ENCODE measurements at regions not wholly inside any gene's neighbourhood (a gene's known extent, or its start where the extent isn't known, plus 50 kb on each side); places are given as distances from the start of the nearest gene placed in this dataset.

GRCh38 chr4:59484944-59485343 is 1715.2 kb upstream of the ADGRL3 start (continued):
- TF ChIP-seq YY1 (IDR thresholded peaks at IDR 0.05; ENCODE audit: low read depth, low read length): no peak

- POLR2A ChIA-PET (ENCODE audit: partially characterized antibody): no interaction called here
- Histone ChIP-seq H3K36me3 (ENCODE audit: control insufficient read depth in 2 of 4, insufficient read depth in 4 of 4, low read length in 3 of 4) (no peaks in the 10 kb centered on the region), H2AK5ac (ENCODE audit: low read depth, low read length) (no peak overlapping the region), H3K18ac (ENCODE audit: extremely low read depth, low read length) (no peak overlapping the region), H4K91ac (replicated peaks; ENCODE audit: insufficient read length, low read length) (no peak overlapping the region), H3K79me2 (ENCODE audit: control insufficient read depth in 1 of 2, insufficient read depth in 2 of 2, low read length in 2 of 2) (no peaks in the 10 kb centered on the region), H4K5ac (ENCODE audit: insufficient read length, low read depth, low read length) (no peak overlapping the region), H3K4me1 (replicated peaks in 1 of 4; ENCODE audit: control insufficient read depth in 3 of 4, insufficient read depth in 4 of 4, low read length in 3 of 4) (no peaks in the 10 kb centered on the region; a peak in 1 of 7 replicates), H3K4ac (replicated peaks; ENCODE audit: insufficient read length, low read depth, low read length) (no peak overlapping the region), H4K8ac (ENCODE audit: extremely low read depth, insufficient read depth, low read length) (no peak overlapping the region), H3K27ac (ENCODE audit: low read depth, low read length) (no peak overlapping the region), H2BK20ac (ENCODE audit: low read length) (no peak overlapping the region), H3K56ac (replicated peaks; ENCODE audit: insufficient read length, low read depth, low read length) (no peak overlapping the region), H2AFZ (ENCODE audit: low read length) (no peak overlapping the region), H2BK5ac (ENCODE audit: low read depth, low read length) (no peak overlapping the region), H3K23ac (ENCODE audit: insufficient read length) (no peak overlapping the region), H2BK12ac (ENCODE audit: low read depth, low read length) (no peak overlapping the region), H3K4me3 (ENCODE audit: extremely low read depth in 1 of 4, insufficient read depth in 2 of 4, low read depth in 3 of 4, low read length in 4 of 4) (no peak overlapping the region), H2BK15ac (ENCODE audit: low read length) (no peak overlapping the region), H2BK120ac (replicated peaks; ENCODE audit: low read depth, low read length) (no peak overlapping the region), H3K27me3 (replicated peaks in 1 of 4; ENCODE audit: control insufficient read depth in 3 of 4, extremely low read depth in 1 of 4, insufficient read depth in 3 of 4, low read length in 3 of 4) (no peaks in the 10 kb centered on the region), H3K9ac (replicated peaks in 1 of 4; ENCODE audit: extremely low read depth in 1 of 4, low read depth in 3 of 4, low read length in 3 of 4) (no peak overlapping the region), H3K79me1 (ENCODE audit: low read depth, low read length) (no peaks in the 10 kb centered on the region), H3K23me2 (ENCODE audit: low read depth, low read length) (no peaks in the 10 kb centered on the region), H3K4me2 (ENCODE audit: insufficient read depth in 1 of 2, low read depth in 2 of 2, low read length in 2 of 2) (no peak overlapping the region), H3K14ac (ENCODE audit: insufficient read length) (no peak overlapping the region), H4K20me1 (replicated peaks in 1 of 2; ENCODE audit: control insufficient read depth in 1 of 2, insufficient read depth in 2 of 2, low read length in 2 of 2) (no peaks in the 10 kb centered on the region), H3K9me3 (ENCODE audit: insufficient read depth in 2 of 2, low read depth in 1 of 2, low read length in 1 of 2) (no peaks in the 10 kb centered on the region)
- CTCF ChIA-PET (ENCODE audit: partially characterized antibody): no interaction called here
- no peak for TF ChIP-seq GABPA (IDR thresholded peaks at IDR 0.05; ENCODE audit: borderline replicate concordance, insufficient read depth, low read length)
- no peak for TF ChIP-seq BCL11A (IDR thresholded peaks at IDR 0.05; ENCODE audit: low read depth in 2 of 2, low read length in 2 of 2)
- no peak for TF ChIP-seq MAX (IDR thresholded peaks at IDR 0.05)
- no peak for TF ChIP-seq CTBP2 (IDR thresholded peaks at IDR 0.05; ENCODE audit: borderline replicate concordance, insufficient read depth, insufficient read length, low read length)
- TF ChIP-seq CBX5 (IDR thresholded peaks at IDR 0.05; ENCODE audit: low read depth, low read length): no peak
- no peak for TF ChIP-seq KDM1A (IDR thresholded peaks at IDR 0.05; ENCODE audit: borderline replicate concordance, low read length)
- 85% methylated on average over 2 of the region's 2 CpGs; no CpG with 5 or more reads in 1 of the 2 experiments for WGBS, 2 experiments (ENCODE audit: extremely low coverage in 1 of 2, insufficient coverage in 1 of 2, insufficient read length in 1 of 2, insufficient replicate concordance in 2 of 2, low coverage in 1 of 2, low lambda C conversion rate in 2 of 2, missing lambda C conversion rate in 1 of 2)
- DNase-seq (ENCODE audit: low read depth in 1 of 2, low spot score in 2 of 2): no peak
- no peak for FAIRE-seq
These were observed 1700.0 kb upstream of the ADGRL3 start for GRCh38 chr4:59500103-59500502.
